ENCODE measurements at regions not wholly inside any gene's neighbourhood (a gene's known extent, or its start where the extent isn't known, plus 50 kb on each side); places are given as distances from the start of the nearest gene placed in this dataset.
A peak's percentile ranks its signal among the peaks of the same experiment; 100 is the strongest.

GRCh38 chr2:239500574-239501550 is 100.0 kb upstream of the HDAC4 start:
- TF ChIP-seq CTCF (IDR thresholded peaks at IDR 0.05) (no peak), POLR2A (IDR thresholded peaks at IDR 0.05) (no peak)
- WGBS, 2 donors: 55 to 63% methylated on average over 18 to 22 of the region's 22 CpGs
- ATAC-seq (no peak), DNase-seq (peak in 1 of 4 donors; percentile 53)
- Histone ChIP-seq H3K27ac (peak overlapping the region in 1 of 4 donors; percentile 49), H3K36me3 (replicated peaks in 1 of 2; ENCODE audit: insufficient read depth in 1 of 2, low read depth in 2 of 2) (no peaks in the 10 kb centered on the region), H3K4me1 (no peaks in the 10 kb centered on the region), H3K27me3 (no peaks in the 10 kb centered on the region), H3K4me3 (no peak overlapping the region), H3K9me3 (no peaks in the 10 kb centered on the region)
- intact Hi-C loops (cut with DNase I): no loop called here

- no peaks in the 10 kb centered on the region for H3K9me3 ChIP-seq
- no peak for ATAC-seq
- no peak overlapping the region for H3K27ac ChIP-seq
- peak in 1 of 4 donors; percentile 17 for DNase-seq
- intact Hi-C loops (cut with DNase I): no loop called here
- H3K36me3 ChIP-seq (replicated peaks in 1 of 2; ENCODE audit: insufficient read depth in 1 of 2, low read depth in 2 of 2): no peaks in the 10 kb centered on the region
- no peak overlapping the region for H3K4me3 ChIP-seq
- H3K27me3 ChIP-seq: no peaks in the 10 kb centered on the region
- 41 to 60% methylated on average over 13 of the region's 13 CpGs for WGBS, 2 donors
- TF ChIP-seq POLR2A (IDR thresholded peaks at IDR 0.05) (no peak), CTCF (IDR thresholded peaks at IDR 0.05) (no peak)
- no peaks in the 10 kb centered on the region for H3K4me1 ChIP-seq
Measured at GRCh38 chr2:239499726-239500573, 99.1 kb upstream of the HDAC4 start.

GRCh38 chr2:239498981-239499634 is 98.3 kb upstream of the HDAC4 start:
- DNase-seq (peak in 3 of 4 donors; percentile 25 to 42 (median 38)), ATAC-seq (peak; percentile 22)
- TF ChIP-seq POLR2A (IDR thresholded peaks at IDR 0.05): no peak
- TF ChIP-seq CTCF (IDR thresholded peaks at IDR 0.05): no peak
- 56% methylated on average over 20 to 21 of the region's 21 CpGs for WGBS, 2 donors
- intact Hi-C loops (cut with DNase I): no loop called here
- Histone ChIP-seq H3K4me3 (no peak overlapping the region), H3K36me3 (replicated peaks in 1 of 2; ENCODE audit: insufficient read depth in 1 of 2, low read depth in 2 of 2) (no peaks in the 10 kb centered on the region), H3K27ac (no peak overlapping the region), H3K9me3 (no peaks in the 10 kb centered on the region), H3K4me1 (no peaks in the 10 kb centered on the region), H3K27me3 (no peaks in the 10 kb centered on the region)

- Histone ChIP-seq H3K4me1 (no peaks in the 10 kb centered on the region), H3K36me3 (replicated peaks in 1 of 2; ENCODE audit: insufficient read depth in 1 of 2, low read depth in 2 of 2) (no peaks in the 10 kb centered on the region), H3K4me3 (no peak overlapping the region), H3K9me3 (no peaks in the 10 kb centered on the region), H3K27me3 (no peaks in the 10 kb centered on the region), H3K27ac (no peak overlapping the region)
- 44 to 50% methylated on average over 16 of the region's 16 CpGs for WGBS, 2 donors
- no peak for ATAC-seq
- TF ChIP-seq CTCF (IDR thresholded peaks at IDR 0.05): no peak
- no peak for TF ChIP-seq POLR2A (IDR thresholded peaks at IDR 0.05)
- DNase-seq: no peak
- intact Hi-C loops (cut with DNase I): no loop called here
Measured at GRCh38 chr2:239498576-239498975, 97.8 kb upstream of the HDAC4 start.
